Right atrium auricular region (tissue), 2 donors: ENCODE measurements at regions not wholly inside any gene's neighbourhood (a gene's known extent, or its start where the extent isn't known, plus 50 kb on each side); places are given as distances from the start of the nearest gene placed in this dataset.
A peak's percentile ranks its signal among the peaks of the same experiment; 100 is the strongest.

Source experiments
- DNase-seq: peaks from one replicate; pipeline ENCODE4 v3.0.0-alpha.2; 2019; ENCODE audit warnings: low spot score
- H3K27ac ChIP-seq, 2 donors: fragments of 200-600 bp; sonication (generic); 1 replicate in 1 of 2; 2 replicates in 1 of 2; pipeline ENCODE4 v1.5.1; 2016 to 2019
- H3K27me3 ChIP-seq, 2 donors: fragments of 200-600 bp; sonication (generic); one replicate each; pipeline versions ENCODE4 v1.5.1 to v1.6.0; 2017 to 2019
- H3K36me3 ChIP-seq: fragments of 200-600 bp; sonication (generic); one replicate; pipeline ENCODE4 v1.5.1; 2016
- H3K4me1 ChIP-seq, 2 donors: fragments of 200-600 bp; sonication (generic); one replicate each; pipeline versions ENCODE4 v1.5.1 to v1.6.0; 2017 to 2019
- H3K4me3 ChIP-seq, 2 donors: fragments of 200-600 bp; sonication (generic); 1 replicate in 1 of 2; 2 replicates in 1 of 2; pipeline ENCODE4 v1.5.1; 2017 to 2019; ENCODE audit warnings: mild to moderate bottlenecking in 1 of 2, moderate library complexity in 1 of 2
- H3K9me3 ChIP-seq, 2 donors: fragments of 200-600 bp; sonication (generic); one replicate each; pipeline ENCODE4 v1.5.1; 2019
- CTCF ChIP-seq, 2 donors: fragments of 200-600 bp; sonication (generic); IDR thresholded peaks; one replicate each; pipeline ENCODE4 v1.5.1; 2019; ENCODE audit warnings: antibody characterized with exemption in 2 of 2

GRCh38 chr18:42412281-42412680, 457.2 kb downstream of the PIK3C3 start:
- no peaks in the 10 kb centered on the region for H3K36me3 ChIP-seq
- no peaks in the 10 kb centered on the region for H3K27me3 ChIP-seq
- H3K4me3 ChIP-seq, result no peak overlapping the region
- H3K4me1 ChIP-seq, result no peaks in the 10 kb centered on the region
- no peaks in the 10 kb centered on the region for H3K9me3 ChIP-seq
- no peak for TF ChIP-seq CTCF (IDR thresholded peaks at IDR 0.05)
- DNase-seq, result no peak
- no peak overlapping the region for H3K27ac ChIP-seq

- Histone ChIP-seq H3K9me3 (no peaks in the 10 kb centered on the region), H3K4me1 (no peaks in the 10 kb centered on the region), H3K27me3 (no peaks in the 10 kb centered on the region), H3K4me3 (no peak overlapping the region), H3K27ac (no peak overlapping the region), H3K36me3 (no peaks in the 10 kb centered on the region)
- DNase-seq, result no peak
- no peak for TF ChIP-seq CTCF (IDR thresholded peaks at IDR 0.05)
Observed at GRCh38 chr18:42412896-42413295, 457.9 kb downstream of the PIK3C3 start.

DNA sequence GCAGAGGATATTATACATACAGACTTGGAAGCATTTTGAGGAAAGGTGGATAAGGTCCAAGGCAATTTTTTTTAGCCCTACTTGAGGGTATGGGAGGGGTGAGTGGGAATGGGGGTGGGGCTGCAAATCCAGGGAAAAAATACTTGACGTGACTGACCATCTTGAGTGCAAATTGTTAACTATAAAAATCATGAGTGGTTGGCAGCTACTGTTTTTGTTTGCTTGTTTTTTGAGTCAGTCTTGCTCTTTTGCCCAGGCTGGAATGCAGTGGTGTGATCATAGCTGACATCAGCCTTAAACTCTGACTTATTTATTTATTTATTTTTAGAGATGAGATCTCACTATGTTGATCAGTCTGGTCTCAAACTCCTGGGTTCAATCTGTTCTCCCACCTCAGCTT, 458.8 kb downstream of the PIK3C3 start:
- no peak for TF ChIP-seq CTCF (IDR thresholded peaks at IDR 0.05)
- DNase-seq, result no peak
- H3K27me3 ChIP-seq, result no peaks in the 10 kb centered on the region
- no peak overlapping the region for H3K4me3 ChIP-seq
- H3K9me3 ChIP-seq, result no peaks in the 10 kb centered on the region
- no peaks in the 10 kb centered on the region for H3K4me1 ChIP-seq
- H3K36me3 ChIP-seq, result no peaks in the 10 kb centered on the region
- peak overlapping the region in 1 of 2 donors; percentile 31 for H3K27ac ChIP-seq

DNA sequence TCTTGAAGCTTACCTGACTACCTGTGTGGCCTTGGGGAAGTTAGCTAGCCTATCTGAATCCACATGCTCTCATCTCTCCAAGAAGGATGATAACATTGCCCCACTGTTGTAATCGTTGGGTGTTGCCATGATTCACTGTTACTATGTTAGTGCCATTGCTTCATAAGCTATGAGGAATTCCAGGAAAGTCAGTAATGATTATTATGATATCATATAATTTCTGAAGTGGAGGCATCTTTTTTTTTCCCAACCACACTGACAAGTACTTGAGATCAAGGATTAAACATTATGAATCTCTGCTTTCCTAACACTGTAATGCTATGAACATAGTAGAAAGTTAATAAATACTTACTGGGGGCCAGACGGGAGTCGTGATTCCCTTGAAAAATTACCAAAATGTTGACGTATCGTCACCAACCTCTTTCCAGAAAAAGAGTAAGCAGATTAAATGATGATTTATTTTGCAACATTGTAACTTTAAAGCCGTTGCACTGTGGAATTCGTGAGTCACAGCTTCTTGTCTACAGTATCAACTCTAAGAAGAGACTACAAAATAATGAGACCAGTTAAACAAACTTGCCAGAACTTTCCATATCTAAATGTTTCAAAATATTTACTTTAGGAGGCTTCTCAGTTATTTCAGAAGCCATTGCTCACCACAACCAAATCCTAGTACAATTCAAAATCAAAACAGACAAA, 459.9 kb downstream of the PIK3C3 start:
- Histone ChIP-seq H3K27me3 (no peaks in the 10 kb centered on the region), H3K4me1 (no peaks in the 10 kb centered on the region), H3K4me3 (no peak overlapping the region), H3K36me3 (no peaks in the 10 kb centered on the region), H3K9me3 (no peaks in the 10 kb centered on the region), H3K27ac (peak overlapping the region; percentile 26 to 31)
- peak; percentile 66 for DNase-seq
- TF ChIP-seq CTCF (IDR thresholded peaks at IDR 0.05), result no peak

DNA sequence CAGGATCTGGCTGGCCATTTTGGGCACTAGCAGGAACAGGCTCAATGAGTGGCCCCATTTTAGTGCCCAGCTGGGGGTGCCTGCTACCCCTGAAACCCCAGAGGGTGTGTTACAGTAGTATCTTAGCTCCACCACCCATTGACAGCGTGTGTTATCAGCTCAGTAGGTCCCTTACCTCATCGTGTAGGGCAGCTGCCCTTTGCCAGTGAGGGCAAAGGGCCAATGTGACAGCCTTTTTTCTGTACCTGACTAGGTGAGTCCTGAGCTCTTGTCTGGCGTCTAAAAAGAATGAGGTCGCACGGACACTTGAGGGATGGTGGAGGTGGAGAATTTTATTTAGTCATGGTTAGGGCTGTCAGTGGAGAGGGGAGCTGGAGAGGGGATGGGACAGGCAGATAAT, 462.2 kb downstream of the PIK3C3 start:
- H3K27ac ChIP-seq, result no peak overlapping the region
- no peaks in the 10 kb centered on the region for H3K36me3 ChIP-seq
- no peak for TF ChIP-seq CTCF (IDR thresholded peaks at IDR 0.05)
- DNase-seq, result no peak
- no peaks in the 10 kb centered on the region for H3K9me3 ChIP-seq
- no peak overlapping the region for H3K4me3 ChIP-seq
- H3K27me3 ChIP-seq, result no peaks in the 10 kb centered on the region
- H3K4me1 ChIP-seq, result no peaks in the 10 kb centered on the region

GRCh38 chr18:42418121-42418520, 463.1 kb downstream of the PIK3C3 start:
- no peak for TF ChIP-seq CTCF (IDR thresholded peaks at IDR 0.05)
- no peak for DNase-seq
- no peak overlapping the region for H3K4me3 ChIP-seq
- no peaks in the 10 kb centered on the region for H3K36me3 ChIP-seq
- no peaks in the 10 kb centered on the region for H3K9me3 ChIP-seq
- H3K27ac ChIP-seq, result no peak overlapping the region
- H3K4me1 ChIP-seq, result no peaks in the 10 kb centered on the region
- H3K27me3 ChIP-seq, result no peaks in the 10 kb centered on the region
